RWPE1 (cell line): ENCODE measurements at regions not wholly inside any gene's neighbourhood (a gene's known extent, or its start where the extent isn't known, plus 50 kb on each side); places are given as distances from the start of the nearest gene placed in this dataset.

Source experiments
- CTCF ChIA-PET: fragments of 350-600 bp; sonication (Branson Sonifier 250); formaldehyde crosslinking; extraction: SDS; loops from one replicate; lab custom pipeline; 2021; lab: Yijun Ruan, JAX
- POLR2A ChIA-PET: fragments of 400-600 bp; formaldehyde crosslinking; extraction: SDS; loops from one replicate; lab custom pipeline; 2020; ENCODE audit warnings: antibody characterized with exemption; ENCODE audit not compliant: low non-redundant PET; lab: Yijun Ruan, JAX
- DNase-seq: peaks from one replicate; pipeline ENCODE4 v3.0.0; 2012; ENCODE audit warnings: low spot score
- H3K27ac ChIP-seq: fragments of 450-650 bp; 2 replicates; pipeline ENCODE4 v1.5.1; 2017
- TF ChIP-seq, protein P1 (sequence below): fragments of 450-650 bp; conservative IDR thresholded peaks from 2 replicates; pipeline ENCODE4 v1.5.1; 2017; ENCODE audit warnings: low read depth, mild to moderate bottlenecking

GRCh38 chr3:28947751-28948150, 333.1 kb upstream of the RBMS3 start:
- POLR2A ChIA-PET = no interaction called here
- CTCF ChIA-PET = no interaction called here
- TF ChIP-seq, protein P1, sequence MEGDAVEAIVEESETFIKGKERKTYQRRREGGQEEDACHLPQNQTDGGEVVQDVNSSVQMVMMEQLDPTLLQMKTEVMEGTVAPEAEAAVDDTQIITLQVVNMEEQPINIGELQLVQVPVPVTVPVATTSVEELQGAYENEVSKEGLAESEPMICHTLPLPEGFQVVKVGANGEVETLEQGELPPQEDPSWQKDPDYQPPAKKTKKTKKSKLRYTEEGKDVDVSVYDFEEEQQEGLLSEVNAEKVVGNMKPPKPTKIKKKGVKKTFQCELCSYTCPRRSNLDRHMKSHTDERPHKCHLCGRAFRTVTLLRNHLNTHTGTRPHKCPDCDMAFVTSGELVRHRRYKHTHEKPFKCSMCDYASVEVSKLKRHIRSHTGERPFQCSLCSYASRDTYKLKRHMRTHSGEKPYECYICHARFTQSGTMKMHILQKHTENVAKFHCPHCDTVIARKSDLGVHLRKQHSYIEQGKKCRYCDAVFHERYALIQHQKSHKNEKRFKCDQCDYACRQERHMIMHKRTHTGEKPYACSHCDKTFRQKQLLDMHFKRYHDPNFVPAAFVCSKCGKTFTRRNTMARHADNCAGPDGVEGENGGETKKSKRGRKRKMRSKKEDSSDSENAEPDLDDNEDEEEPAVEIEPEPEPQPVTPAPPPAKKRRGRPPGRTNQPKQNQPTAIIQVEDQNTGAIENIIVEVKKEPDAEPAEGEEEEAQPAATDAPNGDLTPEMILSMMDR = no peak
- DNase-seq = no peak
- no peak overlapping the region for H3K27ac ChIP-seq

DNA sequence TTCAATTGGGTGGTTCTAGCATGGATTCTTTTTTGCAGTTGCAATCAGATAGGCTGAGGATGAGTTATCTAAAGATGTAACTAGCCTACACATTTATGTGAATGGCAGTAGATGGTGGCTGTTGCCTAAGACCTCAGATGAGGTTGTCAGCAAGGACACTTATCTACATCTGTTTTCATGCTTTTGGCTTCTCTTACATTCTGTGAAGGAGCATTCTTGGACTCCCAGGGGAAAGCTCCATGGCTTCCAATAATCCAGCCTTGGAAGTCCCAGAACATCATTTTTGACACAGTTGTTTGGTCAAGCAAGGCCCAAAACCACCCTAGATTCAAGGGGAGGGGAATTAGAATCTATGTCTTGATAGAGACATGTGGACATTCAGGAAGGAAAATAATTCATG, 332.2 kb upstream of the RBMS3 start:
- no peak for DNase-seq
- ChIA-PET CTCF (no interaction called here), POLR2A (no interaction called here)
- H3K27ac ChIP-seq = no peak overlapping the region
- TF ChIP-seq, protein P1 = no peak

- POLR2A ChIA-PET = no interaction called here
Measured at GRCh38 chr3:28949580-28949979, 331.3 kb upstream of the RBMS3 start.

GRCh38 chr3:28950614-28951013, 330.3 kb upstream of the RBMS3 start:
- no peak overlapping the region for H3K27ac ChIP-seq
- CTCF ChIA-PET = no interaction called here
- no peak for DNase-seq
- TF ChIP-seq, protein P1 = no peak
- POLR2A ChIA-PET = no interaction called here

More at GRCh38 chr3:28949580-28949979, 331.3 kb upstream of the RBMS3 start:
- DNase-seq = no peak
- no peak overlapping the region for H3K27ac ChIP-seq
- TF ChIP-seq, protein P1 = no peak
- CTCF ChIA-PET = interaction anchor here (0.6 to 0.7 kb wide), 2 partner anchors 439 to 448 kb away, joined by 3 read pairs; no protein-coding TSS in a partner anchor

- DNase-seq = no peak
- POLR2A ChIA-PET = no interaction called here
- TF ChIP-seq, protein P1 = no peak
- CTCF ChIA-PET = interaction anchor here (0.8 kb wide), 1 partner anchor 99 kb away, joined by 5 read pairs; no protein-coding TSS in a partner anchor
- no peak overlapping the region for H3K27ac ChIP-seq
Measured at GRCh38 chr3:28951772-28952556, 328.9 kb upstream of the RBMS3 start.

GRCh38 chr3:28958656-28959055, 322.2 kb upstream of the RBMS3 start:
- TF ChIP-seq, protein P1 = no peak
- no peak overlapping the region for H3K27ac ChIP-seq
- ChIA-PET POLR2A (no interaction called here), CTCF (no interaction called here)
- DNase-seq = no peak
